GM04503 (cell line): ENCODE measurements at regions not wholly inside any gene's neighbourhood (a gene's known extent, or its start where the extent isn't known, plus 50 kb on each side); places are given as distances from the start of the nearest gene placed in this dataset.
"Not testable (repeated sequence)": the region's sequence is repeated elsewhere in the genome, so short reads cannot be mapped to it uniquely, and the experiment has no call there.

Experiments used
- DNase-seq: peaks from one replicate; pipeline ENCODE4 v3.0.0-alpha.2; 2012; ENCODE audit warnings: low read depth

- no peak for DNase-seq
These were observed 218.0 kb downstream of the RBM26 start for GRCh38 chr13:79187917-79188690.

DNA sequence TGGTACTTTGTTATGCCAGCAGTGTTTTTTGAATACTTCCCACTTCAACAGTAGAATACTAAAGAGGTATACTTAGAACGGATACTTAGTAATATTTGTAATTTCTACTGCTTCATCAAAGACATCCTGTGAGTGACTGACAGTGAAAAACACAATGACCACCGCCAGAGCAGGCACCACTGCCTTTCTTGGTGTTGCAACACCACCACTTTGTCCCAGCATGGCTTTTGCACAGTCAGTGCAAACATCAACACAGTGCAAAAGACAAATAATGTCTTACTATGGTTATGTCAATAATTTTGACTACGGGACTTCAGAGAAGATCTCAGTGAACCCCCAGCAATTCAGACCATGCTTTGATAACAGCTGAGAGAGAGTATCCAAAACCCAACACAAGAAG, 220.5 kb downstream of the RBM26 start:
- no peak for DNase-seq

DNA sequence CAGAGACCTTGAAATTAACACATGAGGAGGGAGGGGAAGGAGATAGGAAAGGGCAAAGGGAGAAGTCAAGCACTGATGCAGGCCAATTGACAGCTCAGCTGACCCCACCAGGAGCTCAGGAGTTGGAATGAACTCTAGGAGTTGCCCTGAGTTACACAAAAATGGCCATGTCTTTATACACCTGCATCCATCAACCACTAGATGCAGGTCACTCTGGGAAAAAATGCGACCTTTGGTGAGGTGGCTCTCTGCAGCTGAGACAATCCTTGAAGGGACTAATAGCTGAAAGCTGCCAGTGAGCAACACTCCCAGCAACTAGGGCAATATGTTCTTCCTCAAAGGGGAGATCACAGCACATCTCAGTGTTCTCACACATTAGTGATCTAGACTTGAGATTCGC, 222.8 kb downstream of the RBM26 start:
- no peak for DNase-seq

DNA sequence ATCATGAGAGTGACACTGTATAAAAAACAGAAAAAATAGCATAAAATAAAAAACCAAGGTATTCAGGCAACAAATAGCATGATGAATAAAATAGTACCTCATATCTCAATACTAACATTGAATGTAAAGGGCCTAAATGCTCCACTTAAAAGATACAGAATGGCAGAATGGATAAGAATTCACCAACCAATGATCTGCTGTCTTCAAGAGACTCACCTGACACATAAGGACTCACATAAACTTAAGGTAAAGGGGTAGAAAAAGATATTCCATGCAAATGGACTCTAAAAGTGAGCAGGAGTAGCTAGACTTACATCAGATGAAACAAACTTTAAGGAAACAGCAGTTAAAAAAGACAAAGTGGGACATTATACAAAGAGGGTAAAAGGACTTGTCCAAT, 232.4 kb downstream of the RBM26 start:
- DNase-seq: not testable (repeated sequence)

DNA sequence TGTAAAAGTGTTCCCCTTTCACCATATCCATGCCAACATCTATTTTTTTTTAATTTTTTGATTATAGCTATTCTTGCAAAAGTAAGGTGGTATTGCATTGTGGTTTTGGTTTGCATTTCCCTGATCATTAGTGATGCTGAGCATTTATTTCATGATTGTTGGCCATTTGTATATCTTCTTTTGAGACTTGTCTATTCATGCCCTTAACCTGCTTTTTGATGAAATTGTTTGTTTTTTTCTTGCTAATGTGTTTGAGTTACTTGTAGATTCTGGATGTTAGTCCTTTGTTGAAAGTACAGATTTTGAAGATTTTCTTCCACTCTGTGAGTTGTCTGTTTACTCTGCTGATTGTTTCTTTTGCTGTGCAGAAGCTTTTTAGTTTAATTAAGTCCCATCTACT, 233.1 kb downstream of the RBM26 start:
- not testable (repeated sequence) for DNase-seq

GRCh38 chr13:79171141-79172061, 234.7 kb downstream of the RBM26 start:
- no peak for DNase-seq

DNA sequence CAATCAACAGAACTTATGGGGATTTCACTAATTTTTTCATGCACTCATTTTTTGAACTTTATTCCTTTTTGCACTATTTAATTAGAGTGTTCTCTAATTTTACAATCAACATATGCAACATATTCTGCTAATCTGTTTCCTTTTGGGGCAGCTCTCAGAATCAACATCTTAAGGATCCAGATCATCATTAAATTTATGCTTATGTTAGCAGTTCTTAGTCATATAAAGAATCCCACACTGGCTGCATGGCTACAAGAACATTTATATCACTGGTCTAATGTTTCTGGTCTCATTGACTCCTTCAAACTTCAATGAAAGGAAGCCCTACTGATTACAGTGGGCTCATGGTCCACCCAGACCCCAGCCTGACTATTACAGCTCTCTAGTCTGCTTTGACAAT, 245.2 kb downstream of the RBM26 start:
- DNase-seq: no peak

DNA sequence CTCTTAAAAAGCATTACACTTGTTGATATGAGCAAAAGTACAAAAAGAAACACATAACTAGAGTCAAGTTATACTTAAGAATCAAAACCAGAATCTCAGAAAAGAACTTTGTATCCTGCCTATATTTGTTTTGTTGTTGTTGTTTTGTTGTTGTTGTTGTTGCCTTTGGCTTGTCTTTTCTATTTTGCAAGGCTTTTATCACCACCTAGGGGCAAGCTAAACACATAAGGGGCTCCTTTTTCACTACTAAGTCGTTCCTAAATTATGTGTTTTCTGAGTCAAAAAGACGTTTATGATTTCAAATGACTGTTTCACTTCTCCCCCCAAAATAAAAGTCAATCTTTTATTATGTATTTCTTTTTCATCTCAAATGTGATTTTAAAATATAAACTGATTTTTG, 250.2 kb downstream of the RBM26 start:
- DNase-seq: no peak

DNA sequence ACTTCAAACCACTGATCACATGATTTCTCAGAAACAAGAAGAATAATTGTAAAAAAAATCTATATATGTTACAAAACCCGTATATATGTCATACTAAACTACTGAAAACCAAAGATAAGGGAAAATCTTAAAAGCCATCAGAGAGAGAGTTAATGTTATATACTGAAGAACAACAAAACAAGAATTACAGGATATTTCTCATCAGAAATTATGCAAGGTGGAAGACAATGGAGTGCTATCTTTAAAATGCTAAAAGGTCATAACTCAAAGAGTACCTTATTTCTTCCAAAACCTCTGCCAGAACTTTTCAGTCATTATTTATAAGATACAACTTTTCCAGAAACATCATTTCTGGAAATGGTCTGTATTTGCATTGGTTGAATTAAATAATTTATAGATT, 256.8 kb downstream of the RBM26 start:
- DNase-seq: no peak

DNA sequence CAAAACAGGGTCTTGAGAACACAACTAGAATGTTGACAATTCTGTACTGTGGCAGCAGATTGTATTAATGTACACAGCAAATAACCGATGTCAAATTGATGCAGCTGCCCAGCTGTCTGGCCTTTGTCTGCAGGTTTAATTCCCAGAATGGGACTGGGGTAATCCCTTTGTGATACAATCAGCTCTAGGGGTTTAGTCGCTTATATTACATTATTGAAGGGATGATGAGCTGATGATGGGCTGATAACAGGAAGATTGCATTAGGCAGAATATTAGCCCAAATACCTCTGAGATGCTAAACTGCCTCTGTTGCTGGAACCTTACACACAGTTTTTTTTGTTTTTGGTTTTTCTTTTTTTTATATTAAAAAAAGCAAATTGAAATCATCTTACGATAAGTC, 265.0 kb downstream of the RBM26 start:
- no peak for DNase-seq

GRCh38 chr13:79128158-79128557, 277.9 kb downstream of the RBM26 start:
- no peak for DNase-seq

DNA sequence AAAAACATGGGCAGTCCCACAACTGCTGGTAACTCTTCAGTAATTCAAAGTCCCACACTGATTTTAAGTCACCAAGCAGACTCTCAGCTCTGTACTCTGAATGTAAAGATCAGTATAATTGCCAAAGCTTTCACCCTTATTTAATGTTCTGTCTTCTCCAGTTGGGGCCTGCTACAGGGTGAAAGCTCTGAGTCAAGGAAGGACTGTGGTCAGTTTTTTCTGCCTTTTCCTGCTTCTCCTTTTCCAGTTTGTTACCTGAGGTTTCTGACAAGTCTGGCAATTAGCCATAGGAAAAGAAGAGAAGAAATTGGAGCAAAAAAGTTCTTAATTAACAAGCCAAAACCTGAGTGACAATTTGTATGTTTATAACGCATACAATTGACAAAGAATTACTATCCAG, 279.3 kb downstream of the RBM26 start:
- no peak for DNase-seq

- no peak for DNase-seq
These were observed 281.9 kb downstream of the RBM26 start for GRCh38 chr13:79124183-79124582.

DNA sequence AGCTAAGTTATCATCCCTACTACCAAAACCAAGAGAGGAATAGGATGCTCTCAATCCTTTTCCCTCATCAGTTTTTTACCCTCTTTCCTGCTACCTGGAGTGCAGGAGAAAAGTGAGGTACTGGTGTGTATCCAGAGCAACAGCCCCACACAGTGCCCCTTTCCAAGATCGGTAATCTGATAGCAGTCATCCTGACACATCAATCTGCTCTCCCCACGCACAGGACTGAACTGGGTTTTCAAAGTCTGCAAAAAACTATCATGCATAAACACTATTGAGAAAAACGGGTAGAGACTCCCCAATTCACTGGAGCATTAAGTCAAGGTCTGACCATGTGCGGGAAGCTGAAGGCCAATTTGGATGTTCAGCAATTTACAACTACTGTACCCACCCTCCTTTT, 284.8 kb downstream of the RBM26 start:
- no peak for DNase-seq

DNA sequence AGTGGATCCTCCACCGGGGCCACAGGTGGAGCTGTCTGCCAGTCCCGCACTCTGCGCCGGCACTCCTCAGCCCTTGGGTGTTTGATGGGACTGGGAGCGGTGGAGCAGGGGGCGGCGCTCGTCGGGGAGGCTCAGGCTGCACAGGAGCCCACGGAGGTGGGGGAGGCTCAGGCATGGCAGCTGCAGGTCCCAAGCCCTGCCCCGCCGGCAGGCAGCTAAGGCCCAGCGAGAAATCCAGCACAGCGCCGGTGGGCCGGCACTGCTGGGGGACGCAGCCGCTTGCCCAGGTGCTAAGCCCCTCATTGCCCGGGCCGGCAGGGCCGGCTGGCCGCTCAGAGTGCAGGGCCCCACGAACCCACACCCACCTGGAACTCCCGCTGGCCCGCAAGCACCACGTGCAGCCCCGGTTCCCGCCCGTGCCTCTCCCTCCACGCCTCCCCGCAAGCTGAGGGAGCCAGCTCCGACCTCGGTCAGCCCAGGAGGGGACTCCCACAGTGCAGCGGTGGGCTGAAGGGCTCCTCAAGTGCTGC, 286.4 kb downstream of the RBM26 start:
- DNase-seq: no peak

- no peak for DNase-seq
These were observed 294.0 kb downstream of the RBM26 start for GRCh38 chr13:79112016-79112415.

DNA sequence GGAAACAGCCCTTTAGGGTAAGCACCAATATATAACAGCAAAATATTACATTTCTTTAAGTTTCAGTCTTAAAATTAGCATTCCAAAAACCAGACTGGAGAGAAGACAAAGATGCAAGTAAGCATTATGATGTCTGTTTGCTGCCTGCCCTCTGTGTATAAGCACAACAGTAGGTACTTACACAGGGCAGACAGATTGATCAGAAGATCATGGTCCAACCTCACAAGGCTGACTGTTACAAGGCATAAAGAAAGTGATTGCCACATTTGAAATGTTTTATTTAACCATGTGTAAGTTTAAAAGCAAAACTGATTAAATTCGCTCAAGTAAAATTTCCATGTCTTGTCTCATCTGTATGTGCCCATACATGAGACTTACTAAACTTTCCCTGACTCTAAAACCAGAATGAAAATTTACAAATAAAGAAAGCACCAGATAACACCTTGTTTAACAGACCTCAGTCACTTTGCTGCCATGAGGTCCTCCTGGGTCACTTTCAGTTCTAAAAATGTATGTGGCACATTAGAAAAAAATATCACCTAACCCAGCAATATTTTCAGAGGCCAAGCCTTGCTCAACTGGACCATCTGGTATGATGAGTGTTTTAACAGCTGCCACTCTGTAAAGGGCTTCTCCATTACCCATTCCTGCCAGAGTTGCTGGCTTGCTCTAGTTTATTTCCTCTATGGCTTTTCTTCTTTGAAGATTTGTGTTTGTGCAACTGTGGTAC, 297.0 kb downstream of the RBM26 start:
- no peak for DNase-seq

GRCh38 chr13:79098596-79098995, 307.5 kb downstream of the RBM26 start:
- no peak for DNase-seq

GRCh38 chr13:79097201-79097600, 308.9 kb downstream of the RBM26 start:
- no peak for DNase-seq

GRCh38 chr13:79096099-79096498, 310.0 kb downstream of the RBM26 start:
- DNase-seq: no peak

DNA sequence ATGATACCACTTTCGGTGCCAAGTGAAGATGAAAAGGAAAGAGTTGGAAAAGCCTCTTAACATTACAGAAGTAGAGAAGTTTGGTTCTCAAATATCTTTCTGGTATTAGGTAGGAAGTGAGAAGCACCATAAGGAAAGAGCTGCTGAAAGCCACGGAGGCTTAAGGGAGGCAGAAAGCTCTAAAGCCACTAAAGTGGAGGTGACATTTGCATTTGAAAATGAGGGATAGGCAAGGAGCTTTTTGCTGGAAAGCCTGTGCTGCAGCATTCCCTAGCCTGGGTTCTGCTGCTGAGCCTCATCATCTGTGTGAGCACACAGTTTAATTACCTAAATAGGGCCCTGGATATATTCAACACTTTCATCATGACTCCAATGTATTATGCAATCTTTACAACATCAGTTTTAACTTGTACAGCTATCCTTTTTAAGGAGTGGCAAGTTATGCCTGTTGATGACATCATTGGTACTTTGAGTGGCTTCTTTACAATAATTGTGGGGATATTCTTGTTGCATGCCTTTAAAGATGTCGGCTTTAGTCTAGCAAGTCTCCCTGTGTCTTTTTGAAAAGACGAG, 315.4 kb downstream of the RBM26 start:
- DNase-seq: no peak

DNA sequence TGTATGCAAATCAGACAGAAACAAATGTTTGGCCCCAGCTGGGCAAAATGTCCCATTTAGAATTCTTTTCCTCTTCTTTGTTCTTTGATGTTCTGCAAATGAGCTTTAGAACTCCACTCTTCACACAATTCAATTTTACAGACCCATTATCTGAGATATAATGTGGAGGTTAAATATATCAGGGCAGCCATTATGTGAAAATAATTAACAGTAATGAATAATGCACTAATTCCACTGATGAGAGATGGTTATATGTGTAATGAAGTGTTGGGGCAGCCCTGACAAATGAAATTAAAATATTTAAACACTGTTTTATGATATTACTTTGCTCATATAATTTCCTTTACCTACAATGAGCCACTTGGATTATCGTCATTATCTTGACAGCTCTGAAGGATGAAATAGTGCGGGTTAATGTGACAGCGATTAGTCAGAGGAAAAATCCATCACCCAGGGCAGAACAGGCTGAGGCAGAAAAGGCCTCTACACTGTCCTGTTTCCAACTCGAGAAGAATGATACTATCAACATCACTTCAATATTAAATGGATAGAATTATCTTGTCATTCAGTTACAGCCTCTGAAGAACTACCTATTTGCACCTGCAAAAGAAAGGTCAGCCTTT, 321.1 kb downstream of the RBM26 start:
- no peak for DNase-seq
